ENCODE measurements at regions not wholly inside any gene's neighbourhood (a gene's known extent, or its start where the extent isn't known, plus 50 kb on each side); places are given as distances from the start of the nearest gene placed in this dataset.

- TF ChIP-seq, protein P1, sequence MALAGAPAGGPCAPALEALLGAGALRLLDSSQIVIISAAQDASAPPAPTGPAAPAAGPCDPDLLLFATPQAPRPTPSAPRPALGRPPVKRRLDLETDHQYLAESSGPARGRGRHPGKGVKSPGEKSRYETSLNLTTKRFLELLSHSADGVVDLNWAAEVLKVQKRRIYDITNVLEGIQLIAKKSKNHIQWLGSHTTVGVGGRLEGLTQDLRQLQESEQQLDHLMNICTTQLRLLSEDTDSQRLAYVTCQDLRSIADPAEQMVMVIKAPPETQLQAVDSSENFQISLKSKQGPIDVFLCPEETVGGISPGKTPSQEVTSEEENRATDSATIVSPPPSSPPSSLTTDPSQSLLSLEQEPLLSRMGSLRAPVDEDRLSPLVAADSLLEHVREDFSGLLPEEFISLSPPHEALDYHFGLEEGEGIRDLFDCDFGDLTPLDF (CRISPR knock-in tag; IDR thresholded peaks at IDR 0.05) = no peak
- TF ChIP-seq ZNF263 (CRISPR knock-in tag; IDR thresholded peaks at IDR 0.05; ENCODE audit: low read depth) = no peak
Observed at GRCh38 chr12:19941096-19941495, 427.2 kb upstream of the PDE3A start (continued).

DNA sequence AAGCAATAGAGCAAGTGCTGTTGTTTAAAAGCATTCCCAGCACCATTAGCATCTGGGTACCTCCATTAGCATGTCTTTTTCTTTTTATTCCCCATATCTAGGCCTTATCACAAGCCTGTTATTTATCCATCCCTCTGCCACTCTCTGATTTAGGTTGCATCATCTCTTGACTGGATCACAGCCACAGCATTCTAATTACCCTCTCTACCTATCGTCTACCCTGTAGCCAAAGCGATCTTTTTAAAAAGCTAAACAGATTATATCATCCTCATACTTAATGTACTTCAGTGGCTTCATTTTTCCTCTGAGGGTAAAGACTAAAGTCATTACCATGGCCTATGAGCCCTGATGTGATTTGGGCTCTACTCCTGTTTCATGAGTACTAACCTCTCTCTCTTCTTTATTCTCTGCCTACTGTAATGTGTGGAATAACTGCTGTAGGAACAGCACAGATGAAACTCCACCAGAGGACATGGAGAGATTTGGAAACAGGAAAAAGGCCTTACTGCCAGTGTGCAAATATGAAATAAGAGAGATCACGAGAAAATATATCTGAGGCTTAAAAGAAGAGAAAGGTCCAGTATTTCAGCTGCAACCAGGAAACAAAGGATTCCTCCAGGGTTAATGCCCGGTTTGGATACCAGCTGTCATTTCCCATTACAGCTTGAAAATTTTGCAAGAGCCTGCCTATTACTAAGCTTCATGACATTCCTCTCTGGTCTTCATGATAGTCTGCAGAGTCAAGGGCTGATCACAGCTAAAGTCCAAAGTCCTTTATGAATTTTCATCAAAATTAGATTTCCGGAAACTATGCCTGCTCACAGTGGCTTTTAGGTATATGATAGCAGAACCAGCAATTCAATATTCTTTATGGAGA lies 422.5 kb upstream of the PDE3A start:
- DNase-seq (ENCODE audit: low spot score) (no peak), ATAC-seq (no peak)
- no peak overlapping the region for H3K4me3 Mint-ChIP-seq
- no peaks in the 10 kb centered on the region for H3K36me3 Mint-ChIP-seq
- no peaks in the 10 kb centered on the region for H3K9me3 Mint-ChIP-seq
- no peaks in the 10 kb centered on the region for H3K27me3 Mint-ChIP-seq (ENCODE audit: low read depth)
- TF ChIP-seq ZNF263 (CRISPR knock-in tag; IDR thresholded peaks at IDR 0.05; ENCODE audit: low read depth) = no peak
- TF ChIP-seq USF1 (CRISPR knock-in tag; IDR thresholded peaks at IDR 0.05) = no peak
- TF ChIP-seq CREM (CRISPR knock-in tag; IDR thresholded peaks at IDR 0.05) = no peak
- TF ChIP-seq, protein P2, sequence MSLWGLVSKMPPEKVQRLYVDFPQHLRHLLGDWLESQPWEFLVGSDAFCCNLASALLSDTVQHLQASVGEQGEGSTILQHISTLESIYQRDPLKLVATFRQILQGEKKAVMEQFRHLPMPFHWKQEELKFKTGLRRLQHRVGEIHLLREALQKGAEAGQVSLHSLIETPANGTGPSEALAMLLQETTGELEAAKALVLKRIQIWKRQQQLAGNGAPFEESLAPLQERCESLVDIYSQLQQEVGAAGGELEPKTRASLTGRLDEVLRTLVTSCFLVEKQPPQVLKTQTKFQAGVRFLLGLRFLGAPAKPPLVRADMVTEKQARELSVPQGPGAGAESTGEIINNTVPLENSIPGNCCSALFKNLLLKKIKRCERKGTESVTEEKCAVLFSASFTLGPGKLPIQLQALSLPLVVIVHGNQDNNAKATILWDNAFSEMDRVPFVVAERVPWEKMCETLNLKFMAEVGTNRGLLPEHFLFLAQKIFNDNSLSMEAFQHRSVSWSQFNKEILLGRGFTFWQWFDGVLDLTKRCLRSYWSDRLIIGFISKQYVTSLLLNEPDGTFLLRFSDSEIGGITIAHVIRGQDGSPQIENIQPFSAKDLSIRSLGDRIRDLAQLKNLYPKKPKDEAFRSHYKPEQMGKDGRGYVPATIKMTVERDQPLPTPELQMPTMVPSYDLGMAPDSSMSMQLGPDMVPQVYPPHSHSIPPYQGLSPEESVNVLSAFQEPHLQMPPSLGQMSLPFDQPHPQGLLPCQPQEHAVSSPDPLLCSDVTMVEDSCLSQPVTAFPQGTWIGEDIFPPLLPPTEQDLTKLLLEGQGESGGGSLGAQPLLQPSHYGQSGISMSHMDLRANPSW (CRISPR knock-in tag; conservative IDR thresholded peaks at IDR 0.05; ENCODE audit: low read depth) = no peak
- TF ChIP-seq FOXJ3 (CRISPR knock-in tag; IDR thresholded peaks at IDR 0.05; ENCODE audit: borderline replicate concordance) = no peak
- TF ChIP-seq NFE2L1 (CRISPR knock-in tag; IDR thresholded peaks at IDR 0.05) = no peak
- no peak for TF ChIP-seq EMX1 (CRISPR knock-in tag; IDR thresholded peaks at IDR 0.05)
- TF ChIP-seq, protein P1 (CRISPR knock-in tag; IDR thresholded peaks at IDR 0.05) = no peak
- no peak for TF ChIP-seq SOX15 (CRISPR knock-in tag; IDR thresholded peaks at IDR 0.05)
- no peak for TF ChIP-seq ZNF138 (CRISPR knock-in tag; conservative IDR thresholded peaks at IDR 0.05)
- TF ChIP-seq USF2 (CRISPR knock-in tag; IDR thresholded peaks at IDR 0.05) = no peak
- TF ChIP-seq, protein P3, sequence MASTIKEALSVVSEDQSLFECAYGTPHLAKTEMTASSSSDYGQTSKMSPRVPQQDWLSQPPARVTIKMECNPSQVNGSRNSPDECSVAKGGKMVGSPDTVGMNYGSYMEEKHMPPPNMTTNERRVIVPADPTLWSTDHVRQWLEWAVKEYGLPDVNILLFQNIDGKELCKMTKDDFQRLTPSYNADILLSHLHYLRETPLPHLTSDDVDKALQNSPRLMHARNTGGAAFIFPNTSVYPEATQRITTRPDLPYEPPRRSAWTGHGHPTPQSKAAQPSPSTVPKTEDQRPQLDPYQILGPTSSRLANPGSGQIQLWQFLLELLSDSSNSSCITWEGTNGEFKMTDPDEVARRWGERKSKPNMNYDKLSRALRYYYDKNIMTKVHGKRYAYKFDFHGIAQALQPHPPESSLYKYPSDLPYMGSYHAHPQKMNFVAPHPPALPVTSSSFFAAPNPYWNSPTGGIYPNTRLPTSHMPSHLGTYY (CRISPR knock-in tag; IDR thresholded peaks at IDR 0.05) = no peak
- no peak for TF ChIP-seq GRHL2 (CRISPR knock-in tag; IDR thresholded peaks at IDR 0.05; ENCODE audit: insufficient replicate concordance, severe bottlenecking)
- no peak for TF ChIP-seq GTF2I (CRISPR knock-in tag; conservative IDR thresholded peaks at IDR 0.05)
- TF ChIP-seq JUN (CRISPR knock-in tag; IDR thresholded peaks at IDR 0.05) = no peak
- no peak overlapping the region for H3K27ac Mint-ChIP-seq
- H3K4me1 Mint-ChIP-seq = peaks cover 18% of the 10 kb centered on the region
- ChIA-PET CTCF (interaction anchor here (1.1 kb wide), 1 partner anchor 30 kb away, joined by 3 read pairs; no protein-coding TSS in a partner anchor), POLR2A (no interaction called here)
